ENCODE measurements at regions not wholly inside any gene's neighbourhood (a gene's known extent, or its start where the extent isn't known, plus 50 kb on each side); places are given as distances from the start of the nearest gene placed in this dataset.
A peak's percentile ranks its signal among the peaks of the same experiment; 100 is the strongest.

GRCh38 chr12:84375449-84376170 is 537.0 kb downstream of the SLC6A15 start:
- Histone ChIP-seq H3K27ac (replicated peaks; ENCODE audit: low read length) (no peak overlapping the region), H3K4me3 (ENCODE audit: low read length in 2 of 2) (no peak overlapping the region), H4K91ac (ENCODE audit: low read depth, low read length, poor library complexity) (no peak overlapping the region), H3K4me2 (ENCODE audit: insufficient read depth, low read length, poor library complexity, severe bottlenecking) (no peak overlapping the region), H4K8ac (ENCODE audit: low read depth, low read length) (no peak overlapping the region), H2BK15ac (ENCODE audit: low read length) (no peak overlapping the region), H3K9me3 (replicated peaks in 1 of 2; ENCODE audit: control insufficient read depth in 2 of 2, insufficient read depth in 1 of 2, low read depth in 1 of 2, low read length in 2 of 2) (no peaks in the 10 kb centered on the region), H3K18ac (ENCODE audit: low read length) (no peak overlapping the region), H3K79me1 (ENCODE audit: low read depth, low read length) (no peaks in the 10 kb centered on the region), H2BK5ac (ENCODE audit: low read length) (no peak overlapping the region), H3K9ac (ENCODE audit: low read depth, low read length, poor library complexity) (no peak overlapping the region), H2AK5ac (ENCODE audit: low read depth, low read length) (no peak overlapping the region), H2BK120ac (ENCODE audit: low read depth, low read length) (no peak overlapping the region), H3K36me3 (replicated peaks in 1 of 2; ENCODE audit: control insufficient read depth in 2 of 2, insufficient read depth in 2 of 2, low read length in 2 of 2) (no peaks in the 10 kb centered on the region), H3K4me1 (ENCODE audit: control insufficient read depth in 2 of 2, insufficient read depth in 1 of 2, low read depth in 1 of 2, low read length in 2 of 2) (no peaks in the 10 kb centered on the region), H3K23ac (ENCODE audit: low read depth, low read length, poor library complexity) (no peak overlapping the region), H3K14ac (ENCODE audit: low read length) (no peak overlapping the region), H3K4ac (ENCODE audit: low read length) (no peak overlapping the region), H3K27me3 (ENCODE audit: control insufficient read depth in 3 of 3, insufficient read depth in 3 of 3, low read depth in 1 of 3, low read length in 3 of 3) (no peaks in the 10 kb centered on the region), H2AFZ (ENCODE audit: low read length) (no peak overlapping the region), H2BK12ac (ENCODE audit: low read length) (no peak overlapping the region)
- WGBS, 2 donors (ENCODE audit: extremely low coverage in 2 of 2, insufficient read length in 2 of 2, insufficient replicate concordance in 1 of 2), result no CpG with 5 or more reads among the region's 1 CpG
- no peak for DNase-seq (ENCODE audit: low spot score)

- Histone ChIP-seq H3K27ac (replicated peaks; ENCODE audit: low read length) (no peak overlapping the region), H3K4ac (ENCODE audit: low read length) (no peak overlapping the region), H4K91ac (ENCODE audit: low read depth, low read length, poor library complexity) (no peak overlapping the region), H3K23ac (ENCODE audit: low read depth, low read length, poor library complexity) (no peak overlapping the region), H2AK5ac (ENCODE audit: low read depth, low read length) (no peak overlapping the region), H3K36me3 (replicated peaks in 1 of 2; ENCODE audit: control insufficient read depth in 2 of 2, insufficient read depth in 2 of 2, low read length in 2 of 2) (no peaks in the 10 kb centered on the region), H3K18ac (ENCODE audit: low read length) (no peak overlapping the region), H3K4me3 (ENCODE audit: low read length in 2 of 2) (no peak overlapping the region), H2BK5ac (ENCODE audit: low read length) (no peak overlapping the region), H3K4me1 (ENCODE audit: control insufficient read depth in 2 of 2, insufficient read depth in 1 of 2, low read depth in 1 of 2, low read length in 2 of 2) (no peaks in the 10 kb centered on the region), H3K14ac (ENCODE audit: low read length) (peak overlapping the region; percentile 83), H3K79me1 (ENCODE audit: low read depth, low read length) (no peaks in the 10 kb centered on the region), H3K9ac (ENCODE audit: low read depth, low read length, poor library complexity) (no peak overlapping the region), H3K27me3 (ENCODE audit: control insufficient read depth in 3 of 3, insufficient read depth in 3 of 3, low read depth in 1 of 3, low read length in 3 of 3) (no peaks in the 10 kb centered on the region), H3K4me2 (ENCODE audit: insufficient read depth, low read length, poor library complexity, severe bottlenecking) (no peak overlapping the region), H2AFZ (ENCODE audit: low read length) (no peak overlapping the region), H2BK12ac (ENCODE audit: low read length) (no peak overlapping the region), H3K9me3 (replicated peaks in 1 of 2; ENCODE audit: control insufficient read depth in 2 of 2, insufficient read depth in 1 of 2, low read depth in 1 of 2, low read length in 2 of 2) (no peaks in the 10 kb centered on the region), H2BK120ac (ENCODE audit: low read depth, low read length) (no peak overlapping the region), H2BK15ac (ENCODE audit: low read length) (no peak overlapping the region), H4K8ac (ENCODE audit: low read depth, low read length) (no peak overlapping the region)
- no CpG with 5 or more reads among the region's 7 CpGs for WGBS, 2 donors (ENCODE audit: extremely low coverage in 2 of 2, insufficient read length in 2 of 2, insufficient replicate concordance in 1 of 2)
- DNase-seq (ENCODE audit: low spot score), result no peak
Observed at GRCh38 chr12:84362552-84362897, 550.1 kb downstream of the SLC6A15 start.

GRCh38 chr12:84361651-84362551 is 550.7 kb downstream of the SLC6A15 start:
- no peaks in the 10 kb centered on the region for H3K9me3 ChIP-seq (replicated peaks in 1 of 2; ENCODE audit: control insufficient read depth in 2 of 2, insufficient read depth in 1 of 2, low read depth in 1 of 2, low read length in 2 of 2)
- H3K14ac ChIP-seq (ENCODE audit: low read length), result peak overlapping the region; percentile 83
- H2BK120ac ChIP-seq (ENCODE audit: low read depth, low read length), result no peak overlapping the region
- H3K79me1 ChIP-seq (ENCODE audit: low read depth, low read length), result no peaks in the 10 kb centered on the region
- H3K18ac ChIP-seq (ENCODE audit: low read length), result no peak overlapping the region
- peak overlapping the region; percentile 72 for H2AK5ac ChIP-seq (ENCODE audit: low read depth, low read length)
- H3K36me3 ChIP-seq (replicated peaks in 1 of 2; ENCODE audit: control insufficient read depth in 2 of 2, insufficient read depth in 2 of 2, low read length in 2 of 2), result no peaks in the 10 kb centered on the region
- H3K27me3 ChIP-seq (ENCODE audit: control insufficient read depth in 3 of 3, insufficient read depth in 3 of 3, low read depth in 1 of 3, low read length in 3 of 3), result no peaks in the 10 kb centered on the region
- no peak overlapping the region for H2AFZ ChIP-seq (ENCODE audit: low read length)
- H3K23ac ChIP-seq (ENCODE audit: low read depth, low read length, poor library complexity), result no peak overlapping the region
- H3K4ac ChIP-seq (ENCODE audit: low read length), result no peak overlapping the region
- H3K27ac ChIP-seq (replicated peaks; ENCODE audit: low read length), result no peak overlapping the region
- H3K4me3 ChIP-seq (ENCODE audit: low read length in 2 of 2), result no peak overlapping the region
- no peak overlapping the region for H2BK5ac ChIP-seq (ENCODE audit: low read length)
- no peak overlapping the region for H2BK15ac ChIP-seq (ENCODE audit: low read length)
- no peak overlapping the region for H3K9ac ChIP-seq (ENCODE audit: low read depth, low read length, poor library complexity)
- no peak overlapping the region for H2BK12ac ChIP-seq (ENCODE audit: low read length)
- WGBS, 2 donors (ENCODE audit: extremely low coverage in 2 of 2, insufficient read length in 2 of 2, insufficient replicate concordance in 1 of 2), result no CpG with 5 or more reads among the region's 27 CpGs
- H3K4me1 ChIP-seq (ENCODE audit: control insufficient read depth in 2 of 2, insufficient read depth in 1 of 2, low read depth in 1 of 2, low read length in 2 of 2), result no peaks in the 10 kb centered on the region
- no peak overlapping the region for H4K8ac ChIP-seq (ENCODE audit: low read depth, low read length)
- DNase-seq (ENCODE audit: low spot score), result no peak
- no peak overlapping the region for H4K91ac ChIP-seq (ENCODE audit: low read depth, low read length, poor library complexity)
- H3K4me2 ChIP-seq (ENCODE audit: insufficient read depth, low read length, poor library complexity, severe bottlenecking), result no peak overlapping the region

GRCh38 chr12:84357314-84357713 is 555.3 kb downstream of the SLC6A15 start:
- Histone ChIP-seq H4K91ac (ENCODE audit: low read depth, low read length, poor library complexity) (no peak overlapping the region), H2AFZ (ENCODE audit: low read length) (no peak overlapping the region), H2BK120ac (ENCODE audit: low read depth, low read length) (no peak overlapping the region), H3K18ac (ENCODE audit: low read length) (no peak overlapping the region), H2BK15ac (ENCODE audit: low read length) (no peak overlapping the region), H3K36me3 (replicated peaks in 1 of 2; ENCODE audit: control insufficient read depth in 2 of 2, insufficient read depth in 2 of 2, low read length in 2 of 2) (no peaks in the 10 kb centered on the region), H3K79me1 (ENCODE audit: low read depth, low read length) (no peaks in the 10 kb centered on the region), H3K23ac (ENCODE audit: low read depth, low read length, poor library complexity) (no peak overlapping the region), H3K4ac (ENCODE audit: low read length) (no peak overlapping the region), H2BK12ac (ENCODE audit: low read length) (no peak overlapping the region), H2AK5ac (ENCODE audit: low read depth, low read length) (no peak overlapping the region), H4K8ac (ENCODE audit: low read depth, low read length) (no peak overlapping the region), H2BK5ac (ENCODE audit: low read length) (no peak overlapping the region), H3K9me3 (replicated peaks in 1 of 2; ENCODE audit: control insufficient read depth in 2 of 2, insufficient read depth in 1 of 2, low read depth in 1 of 2, low read length in 2 of 2) (no peaks in the 10 kb centered on the region), H3K27ac (replicated peaks; ENCODE audit: low read length) (no peak overlapping the region), H3K4me3 (ENCODE audit: low read length in 2 of 2) (no peak overlapping the region), H3K4me2 (ENCODE audit: insufficient read depth, low read length, poor library complexity, severe bottlenecking) (no peak overlapping the region), H3K4me1 (ENCODE audit: control insufficient read depth in 2 of 2, insufficient read depth in 1 of 2, low read depth in 1 of 2, low read length in 2 of 2) (no peaks in the 10 kb centered on the region), H3K14ac (ENCODE audit: low read length) (no peak overlapping the region), H3K9ac (ENCODE audit: low read depth, low read length, poor library complexity) (no peak overlapping the region), H3K27me3 (ENCODE audit: control insufficient read depth in 3 of 3, insufficient read depth in 3 of 3, low read depth in 1 of 3, low read length in 3 of 3) (no peaks in the 10 kb centered on the region)
- no CpG with 5 or more reads among the region's 3 CpGs for WGBS, 2 donors (ENCODE audit: extremely low coverage in 2 of 2, insufficient read length in 2 of 2, insufficient replicate concordance in 1 of 2)
- DNase-seq (ENCODE audit: low spot score), result no peak

All from neuronal stem cell (in vitro differentiated cells).